Parathyroid adenoma (tissue), 2 donors: ENCODE measurements at regions not wholly inside any gene's neighbourhood (a gene's known extent, or its start where the extent isn't known, plus 50 kb on each side); places are given as distances from the start of the nearest gene placed in this dataset.

Experiments used
- H2AFZ ChIP-seq: fragments of 300-600 bp; sonication (generic); one replicate; pipeline ENCODE4 v1.7.0; 2017; ENCODE audit warnings: antibody characterized with exemption, mild to moderate bottlenecking
- H3K27ac ChIP-seq: fragments of 300-600 bp; sonication (generic); one replicate; pipeline ENCODE4 v1.7.0; 2017
- H3K27me3 ChIP-seq: fragments of 300-600 bp; sonication (generic); one replicate; pipeline ENCODE4 v1.7.0; 2017; ENCODE audit warnings: low read length; ENCODE audit not compliant: control insufficient read depth, insufficient read depth
- H3K36me3 ChIP-seq: fragments of 300-600 bp; sonication (generic); one replicate; pipeline ENCODE4 v1.7.0; 2017; ENCODE audit warnings: low read length; ENCODE audit not compliant: control insufficient read depth, insufficient read depth
- H3K4me1 ChIP-seq: fragments of 300-600 bp; sonication (generic); one replicate; pipeline ENCODE4 v1.7.0; 2017; ENCODE audit warnings: control low read depth
- H3K4me2 ChIP-seq: fragments of 300-600 bp; sonication (generic); one replicate; pipeline ENCODE4 v1.7.0; 2017; ENCODE audit warnings: low read length
- H3K4me3 ChIP-seq: fragments of 300-600 bp; sonication (generic); one replicate; pipeline ENCODE4 v1.7.0; 2017; ENCODE audit warnings: low read depth, low read length
- H3K79me2 ChIP-seq: fragments of 300-600 bp; sonication (generic); one replicate; pipeline ENCODE4 v1.7.0; 2017; ENCODE audit warnings: control low read depth
- H3K9ac ChIP-seq: fragments of 300-600 bp; sonication (generic); one replicate; pipeline ENCODE4 v1.7.0; 2017; ENCODE audit warnings: mild to moderate bottlenecking
- H3K9me3 ChIP-seq: fragments of 300-600 bp; sonication (generic); one replicate; pipeline ENCODE4 v1.7.0; 2017; ENCODE audit warnings: low read length; ENCODE audit not compliant: control insufficient read depth
- CTCF ChIP-seq: fragments of 300-600 bp; sonication (generic); IDR thresholded peaks from one replicate; pipeline ENCODE4 v1.7.0; 2017; ENCODE audit warnings: antibody characterized with exemption, mild to moderate bottlenecking
- donor health status: primary hyperparathyroidism.

DNA sequence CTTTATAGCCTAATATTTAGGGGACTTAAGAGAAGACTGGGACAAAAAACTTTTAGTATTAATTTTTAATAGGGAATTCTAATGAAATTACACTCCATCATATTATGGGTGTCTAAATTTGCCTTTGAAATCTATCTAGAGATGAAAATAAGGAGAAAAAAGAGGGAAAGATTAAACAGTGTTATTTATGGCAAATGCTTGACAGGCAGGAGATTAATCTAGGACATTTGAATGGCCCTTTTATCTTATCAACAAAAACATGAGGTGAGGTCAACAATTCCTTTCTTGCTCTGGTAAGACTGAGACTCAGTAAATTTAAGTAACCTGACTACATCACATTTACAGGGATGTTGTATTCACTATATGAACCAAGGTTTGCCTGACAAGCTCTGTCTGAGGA is 852.8 kb upstream of the CTNND2 start:
- Histone ChIP-seq H3K27ac (no peak overlapping the region), H3K4me2 (no peak overlapping the region), H3K27me3 (no peaks in the 10 kb centered on the region), H3K4me3 (no peak overlapping the region), H2AFZ (no peak overlapping the region), H3K79me2 (no peaks in the 10 kb centered on the region), H3K9me3 (no peaks in the 10 kb centered on the region), H3K4me1 (no peaks in the 10 kb centered on the region), H3K9ac (no peak overlapping the region), H3K36me3 (no peaks in the 10 kb centered on the region)
- TF ChIP-seq CTCF, result no peak

DNA sequence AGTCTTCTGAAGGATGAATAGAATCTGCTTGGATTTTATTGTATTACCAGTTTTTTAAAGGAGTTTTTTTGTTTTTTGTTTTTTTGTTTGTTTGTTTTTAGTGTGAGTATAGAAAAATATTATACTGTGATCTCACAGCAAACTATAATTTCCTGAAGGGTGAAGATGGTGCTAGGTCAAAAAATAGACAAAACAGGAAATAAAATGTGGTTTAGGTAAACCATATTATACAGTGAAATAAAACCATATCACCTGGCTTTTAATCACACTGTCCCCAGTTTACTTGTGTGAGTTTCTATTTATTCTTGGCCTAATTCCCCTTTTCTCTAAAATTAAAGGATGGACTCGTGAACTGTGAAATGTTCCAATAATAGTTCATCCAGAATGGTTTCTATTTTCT is 841.3 kb upstream of the CTNND2 start:
- no peaks in the 10 kb centered on the region for H3K79me2 ChIP-seq
- H3K36me3 ChIP-seq, result no peaks in the 10 kb centered on the region
- H3K4me1 ChIP-seq, result no peaks in the 10 kb centered on the region
- H3K9me3 ChIP-seq, result no peaks in the 10 kb centered on the region
- no peak for TF ChIP-seq CTCF
- H3K4me2 ChIP-seq, result no peak overlapping the region
- no peaks in the 10 kb centered on the region for H3K27me3 ChIP-seq
- no peak overlapping the region for H3K4me3 ChIP-seq
- H3K27ac ChIP-seq, result no peak overlapping the region
- H2AFZ ChIP-seq, result no peak overlapping the region
- no peak overlapping the region for H3K9ac ChIP-seq

- H3K4me3 ChIP-seq, result no peak overlapping the region
These were observed 839.3 kb upstream of the CTNND2 start for GRCh38 chr5:12743582-12743981.

GRCh38 chr5:12730354-12730753 is 826.1 kb upstream of the CTNND2 start:
- Histone ChIP-seq H3K79me2 (no peaks in the 10 kb centered on the region), H3K36me3 (no peaks in the 10 kb centered on the region), H2AFZ (no peak overlapping the region), H3K27ac (no peak overlapping the region), H3K4me3 (no peak overlapping the region), H3K27me3 (no peaks in the 10 kb centered on the region), H3K4me2 (no peak overlapping the region), H3K9me3 (no peaks in the 10 kb centered on the region), H3K9ac (no peak overlapping the region), H3K4me1 (no peaks in the 10 kb centered on the region)
- no peak for TF ChIP-seq CTCF

More at GRCh38 chr5:12743582-12743981, 839.3 kb upstream of the CTNND2 start:
- H3K27ac ChIP-seq, result no peak overlapping the region
- H2AFZ ChIP-seq, result no peak overlapping the region
- H3K9ac ChIP-seq, result no peak overlapping the region
- no peaks in the 10 kb centered on the region for H3K27me3 ChIP-seq
- no peaks in the 10 kb centered on the region for H3K36me3 ChIP-seq
- no peak for TF ChIP-seq CTCF
- no peaks in the 10 kb centered on the region for H3K4me1 ChIP-seq
- no peak overlapping the region for H3K4me2 ChIP-seq
- H3K9me3 ChIP-seq, result no peaks in the 10 kb centered on the region
- no peaks in the 10 kb centered on the region for H3K79me2 ChIP-seq

- H2AFZ ChIP-seq, result no peak overlapping the region
- no peak overlapping the region for H3K4me2 ChIP-seq
- no peak overlapping the region for H3K27ac ChIP-seq
- no peaks in the 10 kb centered on the region for H3K36me3 ChIP-seq
- H3K4me1 ChIP-seq, result no peaks in the 10 kb centered on the region
- H3K9ac ChIP-seq, result no peak overlapping the region
- no peaks in the 10 kb centered on the region for H3K27me3 ChIP-seq
- H3K9me3 ChIP-seq, result no peaks in the 10 kb centered on the region
- TF ChIP-seq CTCF, result no peak
- no peaks in the 10 kb centered on the region for H3K79me2 ChIP-seq
- no peak overlapping the region for H3K4me3 ChIP-seq
These were observed 812.4 kb upstream of the CTNND2 start for GRCh38 chr5:12716664-12717063.
